ENCODE measurements at regions not wholly inside any gene's neighbourhood (a gene's known extent, or its start where the extent isn't known, plus 50 kb on each side); places are given as distances from the start of the nearest gene placed in this dataset.
"Not testable (repeated sequence)": the region's sequence is repeated elsewhere in the genome, so short reads cannot be mapped to it uniquely, and the experiment has no call there.

DNA sequence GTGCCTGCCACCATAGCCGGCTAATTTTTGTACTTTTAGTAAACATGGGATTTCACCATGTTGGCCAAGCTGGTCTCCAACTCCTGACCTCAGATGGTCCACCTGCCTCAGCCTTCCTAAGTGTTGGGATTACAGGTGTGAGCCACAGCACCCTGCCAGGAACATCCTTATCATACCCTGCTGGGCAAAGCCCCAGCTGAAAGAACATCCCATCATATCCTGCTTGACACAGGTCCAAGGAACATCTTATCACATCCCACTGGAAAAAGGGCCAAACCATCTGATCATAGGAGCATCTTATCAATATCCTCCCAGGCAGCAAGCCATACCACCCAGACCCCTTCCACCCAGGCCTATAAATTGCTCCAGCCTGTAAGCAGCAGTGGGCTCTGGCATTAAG lies 1109.2 kb upstream of the CDH8 start:
- TF ChIP-seq, protein P1, sequence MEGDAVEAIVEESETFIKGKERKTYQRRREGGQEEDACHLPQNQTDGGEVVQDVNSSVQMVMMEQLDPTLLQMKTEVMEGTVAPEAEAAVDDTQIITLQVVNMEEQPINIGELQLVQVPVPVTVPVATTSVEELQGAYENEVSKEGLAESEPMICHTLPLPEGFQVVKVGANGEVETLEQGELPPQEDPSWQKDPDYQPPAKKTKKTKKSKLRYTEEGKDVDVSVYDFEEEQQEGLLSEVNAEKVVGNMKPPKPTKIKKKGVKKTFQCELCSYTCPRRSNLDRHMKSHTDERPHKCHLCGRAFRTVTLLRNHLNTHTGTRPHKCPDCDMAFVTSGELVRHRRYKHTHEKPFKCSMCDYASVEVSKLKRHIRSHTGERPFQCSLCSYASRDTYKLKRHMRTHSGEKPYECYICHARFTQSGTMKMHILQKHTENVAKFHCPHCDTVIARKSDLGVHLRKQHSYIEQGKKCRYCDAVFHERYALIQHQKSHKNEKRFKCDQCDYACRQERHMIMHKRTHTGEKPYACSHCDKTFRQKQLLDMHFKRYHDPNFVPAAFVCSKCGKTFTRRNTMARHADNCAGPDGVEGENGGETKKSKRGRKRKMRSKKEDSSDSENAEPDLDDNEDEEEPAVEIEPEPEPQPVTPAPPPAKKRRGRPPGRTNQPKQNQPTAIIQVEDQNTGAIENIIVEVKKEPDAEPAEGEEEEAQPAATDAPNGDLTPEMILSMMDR (conservative IDR thresholded peaks at IDR 0.05; ENCODE audit: low read depth, low read length) = no peak
- DNase-seq (ENCODE audit: low read depth) = no peak
- H3K4me3 ChIP-seq (ENCODE audit: low read depth, low read length) = no peak overlapping the region

DNA sequence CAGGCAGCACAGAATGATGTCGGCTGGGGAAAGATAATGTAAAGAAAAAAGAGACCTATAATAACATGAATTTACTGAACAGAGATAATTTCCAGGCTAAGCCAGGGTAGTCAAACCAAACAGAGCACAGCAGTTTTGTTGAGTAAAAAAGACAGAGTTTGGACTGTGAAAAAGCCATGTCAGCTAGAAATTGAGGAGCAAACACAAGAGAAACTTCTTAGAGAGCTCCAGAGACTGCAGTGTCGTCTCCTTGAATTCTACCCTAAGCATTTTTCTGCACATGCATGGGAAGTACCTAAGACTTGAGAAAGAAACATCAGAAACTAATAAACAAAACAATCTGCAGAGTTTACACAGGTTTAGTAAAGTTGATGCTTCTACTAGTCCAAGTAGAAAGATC lies 1098.8 kb upstream of the CDH8 start:
- TF ChIP-seq, protein P1 (conservative IDR thresholded peaks at IDR 0.05; ENCODE audit: low read depth, low read length) = no peak
- H3K4me3 ChIP-seq (ENCODE audit: low read depth, low read length) = no peak overlapping the region
- no peak for DNase-seq (ENCODE audit: low read depth)

DNA sequence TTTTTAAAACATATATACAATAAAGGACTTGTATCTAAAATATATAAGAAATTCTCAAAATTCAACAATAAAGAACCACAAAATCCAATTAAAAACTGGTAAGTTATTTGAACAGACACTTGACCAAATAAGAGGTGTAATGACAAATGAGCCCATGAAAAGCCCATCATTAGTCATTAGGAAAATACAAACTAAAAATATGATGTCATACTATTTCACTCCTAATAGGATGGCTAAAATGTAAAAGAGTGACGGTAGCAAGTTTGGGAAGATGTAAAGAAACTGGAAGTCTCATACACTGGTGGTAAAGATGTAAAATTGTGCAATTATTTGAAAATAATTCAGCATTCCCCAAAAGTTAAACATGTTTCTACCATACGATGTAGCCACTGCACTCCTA lies 1095.3 kb upstream of the CDH8 start:
- no peak for DNase-seq (ENCODE audit: low read depth)
- TF ChIP-seq, protein P1 (conservative IDR thresholded peaks at IDR 0.05; ENCODE audit: low read depth, low read length) = no peak
- H3K4me3 ChIP-seq (ENCODE audit: low read depth, low read length) = no peak overlapping the region

DNA sequence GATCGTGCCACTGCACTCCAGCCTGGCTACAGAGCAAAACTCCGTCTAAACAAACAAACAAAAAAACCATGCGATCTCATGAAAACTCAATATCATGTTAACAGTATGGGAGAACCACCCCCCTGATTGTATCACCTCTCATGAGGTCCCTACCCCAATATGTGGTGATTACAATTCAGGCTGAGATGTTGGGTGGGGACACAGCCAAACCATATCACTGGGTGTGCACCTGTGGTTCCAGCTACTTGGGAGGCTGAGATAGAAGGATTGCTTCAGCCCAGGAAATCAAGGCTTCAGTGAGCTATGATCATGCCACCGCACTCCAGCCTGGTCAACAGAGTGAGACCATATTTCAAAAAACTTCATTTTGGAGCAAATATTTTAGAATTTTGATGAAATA lies 1094.7 kb upstream of the CDH8 start:
- no peak for DNase-seq (ENCODE audit: low read depth)
- no peak overlapping the region for H3K4me3 ChIP-seq (ENCODE audit: low read depth, low read length)
- TF ChIP-seq, protein P1 (conservative IDR thresholded peaks at IDR 0.05; ENCODE audit: low read depth, low read length) = no peak

DNA sequence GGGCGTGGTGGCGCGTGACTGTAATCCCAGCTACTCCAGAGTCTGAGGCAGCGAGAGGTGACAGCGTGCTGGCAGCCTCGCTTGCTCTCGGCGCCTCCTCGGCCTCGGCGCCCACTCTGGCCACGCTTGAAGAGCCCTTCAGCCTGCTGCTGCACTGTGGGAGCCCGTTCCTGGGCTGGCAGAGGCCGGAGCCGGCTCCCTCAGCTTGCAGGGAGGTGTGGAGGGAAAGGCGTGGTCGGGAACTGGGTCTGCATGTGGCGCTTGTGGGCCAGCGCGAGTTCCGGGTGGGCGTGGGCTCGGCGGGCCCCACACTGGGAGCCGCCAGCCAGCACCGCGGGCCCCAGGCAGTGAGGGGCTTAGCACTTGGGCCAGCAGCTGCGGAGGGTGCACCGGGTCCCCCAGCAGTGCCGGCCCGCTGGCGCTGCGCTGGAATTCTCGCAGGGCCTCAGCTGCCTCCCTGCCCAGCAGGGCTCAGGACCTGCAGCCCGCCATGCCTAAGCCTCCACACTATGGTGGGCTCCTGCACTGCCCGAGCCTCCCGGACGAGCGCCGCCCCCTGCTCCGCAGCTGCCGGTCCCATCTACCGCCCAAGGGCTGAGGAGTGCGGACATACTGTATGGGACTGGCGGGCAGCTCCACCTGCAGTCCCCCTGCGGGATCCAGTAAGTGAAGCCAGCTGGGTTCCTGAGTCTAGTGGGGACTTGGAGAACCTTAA lies 1093.3 kb upstream of the CDH8 start:
- no peak for DNase-seq (ENCODE audit: low read depth)
- H3K4me3 ChIP-seq (ENCODE audit: low read depth, low read length) = no peak overlapping the region
- TF ChIP-seq, protein P1 (conservative IDR thresholded peaks at IDR 0.05; ENCODE audit: low read depth, low read length) = no peak

DNA sequence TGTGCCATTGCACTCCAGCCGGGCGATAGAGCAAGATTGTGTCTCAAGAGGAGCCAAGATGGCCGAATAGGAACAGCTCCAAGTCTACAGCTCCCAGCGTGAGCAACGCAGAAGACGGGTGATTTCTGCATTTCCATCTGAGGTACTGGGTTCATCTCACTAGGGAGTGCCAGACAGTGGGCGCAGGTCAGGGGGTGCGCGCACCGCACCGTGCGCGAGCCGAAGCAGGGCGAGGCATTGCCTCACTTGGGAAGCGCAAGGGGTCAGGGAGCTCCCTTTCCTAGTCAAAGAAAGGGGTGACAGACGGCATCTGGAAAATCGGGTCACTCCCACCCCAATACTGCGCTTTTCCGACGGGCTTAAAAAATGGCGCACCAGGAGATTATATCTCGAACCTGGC lies 1083.7 kb upstream of the CDH8 start:
- not testable (repeated sequence) for H3K4me3 ChIP-seq (ENCODE audit: low read depth, low read length); DNase-seq (ENCODE audit: low read depth)

DNA sequence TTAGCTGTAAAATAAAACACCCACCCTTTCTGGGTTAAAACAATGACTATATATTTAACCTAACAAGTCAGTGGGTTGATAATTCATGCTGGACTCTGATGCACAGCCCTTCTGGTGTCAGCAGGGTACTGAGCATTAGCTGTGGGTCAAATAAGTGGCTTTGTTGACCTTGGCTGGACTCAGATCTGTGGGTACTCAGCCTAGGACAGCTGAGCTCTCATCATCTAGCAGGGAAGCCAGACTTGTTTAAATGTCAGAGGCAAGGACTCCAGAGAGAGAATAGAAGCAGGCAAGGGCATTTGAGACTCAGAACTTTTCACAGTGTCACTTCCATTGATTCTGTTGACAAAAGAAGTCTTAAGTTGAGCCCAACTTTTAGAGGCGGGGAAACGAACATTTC lies 1063.8 kb upstream of the CDH8 start:
- H3K4me3 ChIP-seq (ENCODE audit: low read depth, low read length) = no peak overlapping the region
- no peak for DNase-seq (ENCODE audit: low read depth)
- TF ChIP-seq, protein P1 (conservative IDR thresholded peaks at IDR 0.05; ENCODE audit: low read depth, low read length) = no peak
